ENCODE measurements at regions not wholly inside any gene's neighbourhood (a gene's known extent, or its start where the extent isn't known, plus 50 kb on each side); places are given as distances from the start of the nearest gene placed in this dataset.
"Not testable (repeated sequence)": the region's sequence is repeated elsewhere in the genome, so short reads cannot be mapped to it uniquely, and the experiment has no call there.

- TF ChIP-seq, protein P1, sequence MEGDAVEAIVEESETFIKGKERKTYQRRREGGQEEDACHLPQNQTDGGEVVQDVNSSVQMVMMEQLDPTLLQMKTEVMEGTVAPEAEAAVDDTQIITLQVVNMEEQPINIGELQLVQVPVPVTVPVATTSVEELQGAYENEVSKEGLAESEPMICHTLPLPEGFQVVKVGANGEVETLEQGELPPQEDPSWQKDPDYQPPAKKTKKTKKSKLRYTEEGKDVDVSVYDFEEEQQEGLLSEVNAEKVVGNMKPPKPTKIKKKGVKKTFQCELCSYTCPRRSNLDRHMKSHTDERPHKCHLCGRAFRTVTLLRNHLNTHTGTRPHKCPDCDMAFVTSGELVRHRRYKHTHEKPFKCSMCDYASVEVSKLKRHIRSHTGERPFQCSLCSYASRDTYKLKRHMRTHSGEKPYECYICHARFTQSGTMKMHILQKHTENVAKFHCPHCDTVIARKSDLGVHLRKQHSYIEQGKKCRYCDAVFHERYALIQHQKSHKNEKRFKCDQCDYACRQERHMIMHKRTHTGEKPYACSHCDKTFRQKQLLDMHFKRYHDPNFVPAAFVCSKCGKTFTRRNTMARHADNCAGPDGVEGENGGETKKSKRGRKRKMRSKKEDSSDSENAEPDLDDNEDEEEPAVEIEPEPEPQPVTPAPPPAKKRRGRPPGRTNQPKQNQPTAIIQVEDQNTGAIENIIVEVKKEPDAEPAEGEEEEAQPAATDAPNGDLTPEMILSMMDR (IDR thresholded peaks at IDR 0.05) = no peak
- Mint-ChIP-seq H3K4me1 (ENCODE audit: low read depth) (peaks cover 5% of the 10 kb centered on the region), H3K4me3 (ENCODE audit: unreplicated experiment) (no peak overlapping the region), H3K27me3 (ENCODE audit: low read depth) (peaks cover 14% of the 10 kb centered on the region), H3K27ac (ENCODE audit: unreplicated experiment) (no peak overlapping the region), H3K36me3 (ENCODE audit: low read depth) (no peaks in the 10 kb centered on the region), H3K9me3 (ENCODE audit: low read depth) (no peaks in the 10 kb centered on the region)
- no peak for DNase-seq (ENCODE audit: low spot score)
Measured at GRCh38 chr14:35956376-35957085, 130.4 kb downstream of the BRMS1L start.

DNA sequence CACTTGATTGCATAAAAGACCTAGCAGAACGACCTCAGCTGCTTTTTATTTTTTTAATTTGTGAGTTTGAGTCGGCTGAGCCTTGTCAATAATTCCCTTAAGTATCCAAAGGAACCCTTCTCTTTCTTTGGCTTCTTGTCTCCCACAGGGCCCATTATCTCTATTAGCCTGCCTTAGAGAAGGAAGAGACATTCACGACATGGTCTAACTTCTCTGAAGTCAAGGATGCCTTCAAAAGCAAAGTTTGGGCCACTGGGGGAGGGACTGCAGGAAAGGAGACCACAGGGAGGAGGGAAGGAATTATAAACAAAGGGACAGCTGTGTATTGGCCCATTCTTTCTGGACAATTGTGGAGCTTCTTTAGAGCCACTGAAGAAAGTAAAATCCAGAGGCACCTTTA is 126.4 kb downstream of the BRMS1L start:
- Mint-ChIP-seq H3K36me3 (ENCODE audit: low read depth) (no peaks in the 10 kb centered on the region), H3K4me1 (ENCODE audit: low read depth) (peaks cover 10% of the 10 kb centered on the region), H3K9me3 (ENCODE audit: low read depth) (no peaks in the 10 kb centered on the region), H3K27me3 (ENCODE audit: low read depth) (peaks cover 14% of the 10 kb centered on the region), H3K27ac (ENCODE audit: unreplicated experiment) (no peak overlapping the region), H3K4me3 (ENCODE audit: unreplicated experiment) (no peak overlapping the region)
- TF ChIP-seq, protein P1 (IDR thresholded peaks at IDR 0.05) = no peak
- DNase-seq (ENCODE audit: low spot score) = no peak

- H3K27ac Mint-ChIP-seq (ENCODE audit: unreplicated experiment) = peak overlapping the region; percentile 69
- TF ChIP-seq, protein P1 (IDR thresholded peaks at IDR 0.05) = no peak
- H3K36me3 Mint-ChIP-seq (ENCODE audit: low read depth) = no peaks in the 10 kb centered on the region
- peaks cover 12% of the 10 kb centered on the region for H3K27me3 Mint-ChIP-seq (ENCODE audit: low read depth)
- H3K4me3 Mint-ChIP-seq (ENCODE audit: unreplicated experiment) = no peak overlapping the region
- H3K9me3 Mint-ChIP-seq (ENCODE audit: low read depth) = no peaks in the 10 kb centered on the region
- DNase-seq (ENCODE audit: low spot score) = no peak
- peaks cover 10% of the 10 kb centered on the region for H3K4me1 Mint-ChIP-seq (ENCODE audit: low read depth)
Measured at GRCh38 chr14:35949920-35950513, 123.9 kb downstream of the BRMS1L start.

DNA sequence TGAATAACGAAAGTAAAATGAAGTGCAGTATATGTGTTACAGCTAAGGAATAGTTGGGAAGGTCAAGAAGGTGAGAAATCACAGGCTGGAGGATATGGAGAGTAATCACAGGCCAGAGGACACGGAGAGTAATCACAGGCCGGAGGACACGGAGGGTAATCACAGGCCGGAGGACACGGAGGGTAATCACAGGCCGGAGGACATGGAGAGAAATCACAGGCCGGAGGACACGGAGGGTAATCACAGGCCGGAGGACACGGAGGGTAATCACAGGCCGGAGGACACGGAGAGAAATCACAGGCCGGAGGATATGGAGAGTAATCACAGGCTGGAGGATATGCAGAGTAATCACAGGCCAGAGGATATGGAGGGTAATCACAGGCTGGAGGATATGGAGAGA is 121.8 kb downstream of the BRMS1L start:
- H3K27ac Mint-ChIP-seq (ENCODE audit: unreplicated experiment) = not testable (repeated sequence)

DNA sequence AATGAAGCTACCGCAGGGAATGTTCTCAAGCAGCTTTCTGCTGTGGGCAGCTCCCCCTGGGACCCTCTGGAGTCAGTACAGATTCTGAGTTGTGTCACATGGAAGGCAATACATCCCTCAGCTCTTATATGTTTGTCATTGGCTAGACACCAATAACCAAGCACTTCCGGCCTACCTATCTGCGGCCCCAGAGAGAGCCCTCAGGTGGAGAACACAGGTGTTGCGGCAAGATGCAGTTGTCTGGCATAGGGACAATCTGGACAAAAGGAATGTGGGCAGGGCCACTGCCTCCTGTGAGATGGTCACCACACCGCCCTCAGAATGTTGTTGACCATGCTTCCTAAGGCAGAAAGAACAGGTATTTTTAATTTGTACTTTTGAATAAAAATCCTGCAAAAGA is 118.7 kb downstream of the BRMS1L start:
- no peaks in the 10 kb centered on the region for H3K36me3 Mint-ChIP-seq (ENCODE audit: low read depth)
- H3K4me1 Mint-ChIP-seq (ENCODE audit: low read depth) = peaks cover 4% of the 10 kb centered on the region
- peaks cover 6% of the 10 kb centered on the region for H3K9me3 Mint-ChIP-seq (ENCODE audit: low read depth)
- H3K4me3 Mint-ChIP-seq (ENCODE audit: unreplicated experiment) = no peak overlapping the region
- H3K27ac Mint-ChIP-seq (ENCODE audit: unreplicated experiment) = no peak overlapping the region
- H3K27me3 Mint-ChIP-seq (ENCODE audit: low read depth) = peaks cover 11% of the 10 kb centered on the region
- TF ChIP-seq, protein P1 (IDR thresholded peaks at IDR 0.05) = peak; percentile 35
- DNase-seq (ENCODE audit: low spot score) = no peak

More for the DNA sequence above, 121.8 kb downstream of the BRMS1L start:
- not testable (repeated sequence) for H3K36me3 Mint-ChIP-seq (ENCODE audit: low read depth); H3K4me3 Mint-ChIP-seq (ENCODE audit: unreplicated experiment); DNase-seq (ENCODE audit: low spot score); H3K9me3 Mint-ChIP-seq (ENCODE audit: low read depth)
- H3K4me1 Mint-ChIP-seq (ENCODE audit: low read depth) = peaks cover 10% of the 10 kb centered on the region
- peaks cover 16% of the 10 kb centered on the region for H3K27me3 Mint-ChIP-seq (ENCODE audit: low read depth)

DNA sequence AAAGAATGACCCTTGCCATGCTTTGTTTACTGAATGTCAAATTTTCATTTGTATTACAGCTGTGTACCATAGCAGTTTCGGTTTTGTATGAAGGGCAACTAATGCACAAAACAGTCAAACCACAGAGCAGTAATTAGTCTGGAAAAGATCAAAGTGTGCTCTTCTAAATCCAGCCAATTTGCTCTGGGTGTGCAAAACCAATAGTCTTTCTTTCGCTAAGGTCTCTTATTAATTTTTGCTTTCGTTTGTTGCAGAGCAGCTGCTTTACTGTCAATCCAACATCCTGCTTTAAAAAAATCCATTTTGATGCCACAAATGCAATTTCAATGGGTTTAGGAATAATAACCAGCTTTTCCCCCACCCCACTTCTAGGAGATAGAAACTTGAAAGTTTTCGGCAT is 114.2 kb downstream of the BRMS1L start:
- TF ChIP-seq, protein P1 (IDR thresholded peaks at IDR 0.05) = no peak
- H3K36me3 Mint-ChIP-seq (ENCODE audit: low read depth) = no peaks in the 10 kb centered on the region
- no peak for DNase-seq (ENCODE audit: low spot score)
- H3K27ac Mint-ChIP-seq (ENCODE audit: unreplicated experiment) = no peak overlapping the region
- no peak overlapping the region for H3K4me3 Mint-ChIP-seq (ENCODE audit: unreplicated experiment)
- H3K4me1 Mint-ChIP-seq (ENCODE audit: low read depth) = no peaks in the 10 kb centered on the region
- peaks cover 28% of the 10 kb centered on the region for H3K27me3 Mint-ChIP-seq (ENCODE audit: low read depth)
- peaks cover 6% of the 10 kb centered on the region for H3K9me3 Mint-ChIP-seq (ENCODE audit: low read depth)
